Right lobe of liver (tissue), 6 donors: ENCODE measurements at regions not wholly inside any gene's neighbourhood (a gene's known extent, or its start where the extent isn't known, plus 50 kb on each side); places are given as distances from the start of the nearest gene placed in this dataset.

Source experiments
- ATAC-seq, 4 donors: fragments of 200-7000 bp; cut with Tn5 transposase; one replicate each; pipeline ENCODE4 v1.9.1; 2020; ENCODE audit warnings: mild to moderate bottlenecking in 4 of 4, moderate library complexity in 4 of 4
- DNase-seq, 3 donors: peaks; one replicate each; pipeline ENCODE4 v3.0.0-alpha.2; 2020
- H3K27ac ChIP-seq, 3 donors: fragments of 200-600 bp; one replicate each; pipeline ENCODE4 v1.8.0; 2022
- H3K27me3 ChIP-seq, 2 donors: fragments of 200-600 bp; one replicate each; pipeline ENCODE4 v1.8.0; 2022
- H3K36me3 ChIP-seq, 4 donors: fragments of 200-600 bp; sonication (generic) in 1 of 4; one replicate each; pipeline versions ENCODE4 v1.5.1 to v1.8.0; 2017 to 2022; ENCODE audit warnings: control low read depth in 1 of 4
- H3K4me1 ChIP-seq, 4 donors: fragments of 200-600 bp; sonication (generic) in 1 of 4; one replicate each; pipeline versions ENCODE4 v1.5.1 to v1.8.0; 2017 to 2022; ENCODE audit warnings: control low read depth in 1 of 4
- H3K4me3 ChIP-seq, 3 donors: fragments of 200-600 bp; one replicate each; pipeline ENCODE4 v1.8.0; 2022
- H3K9me3 ChIP-seq, 4 donors: fragments of 200-600 bp; sonication (generic) in 1 of 4; one replicate each; pipeline versions ENCODE4 v1.5.1 to v1.8.0; 2017 to 2022; ENCODE audit warnings: control low read depth in 1 of 4
- POLR2A ChIP-seq: fragments of 450-650 bp; IDR thresholded peaks from one replicate; pipeline ENCODE4 v1.6.1; 2017; ENCODE audit warnings: antibody characterized with exemption, mild to moderate bottlenecking
- WGBS: methylation state at CpG from one replicate; pipeline ENCODE4 v1.1.6; 2018; ENCODE audit warnings: low coverage, low lambda C conversion rate; ENCODE audit not compliant: insufficient coverage; ENCODE audit errors: missing lambda C conversion rate; 5-methylcytosine and 5-hydroxymethylcytosine counted together
- intact Hi-C, 2 donors: fragments of 100-400 bp; cut with DNase I; formaldehyde crosslinking; loops; one replicate each; pipeline versions ENCODE4 v1.11.2 to v1.14.1; 2022
- TF ChIP-seq, protein P1 (sequence below), 4 donors: fragments of 200-600 bp in 3 of 4; fragments of 450-650 bp in 1 of 4; IDR thresholded peaks; one replicate each; pipeline versions ENCODE4 v1.5.1 to v1.8.0; 2016 to 2022; ENCODE audit warnings: antibody characterized with exemption in 4 of 4, mild to moderate bottlenecking in 2 of 4
- donor health status: DM: no; HTN: yes; CAD: no.
- donor health status: DM: no; HTN: no; CAD: no.
- donor health status: DM: no; HTN: no; CAD: no.
- donor health status: DM: no; HTN: yes; CAD: no.
- donor health status: DM: no; HTN: yes; CAD: no.

- H3K9me3 ChIP-seq: no peaks in the 10 kb centered on the region
- WGBS: 39% methylated on average over 1 of the region's 1 CpG
- intact Hi-C loops: no loop called here
- DNase-seq (no peak), ATAC-seq (no peak)
- TF ChIP-seq, protein P1, sequence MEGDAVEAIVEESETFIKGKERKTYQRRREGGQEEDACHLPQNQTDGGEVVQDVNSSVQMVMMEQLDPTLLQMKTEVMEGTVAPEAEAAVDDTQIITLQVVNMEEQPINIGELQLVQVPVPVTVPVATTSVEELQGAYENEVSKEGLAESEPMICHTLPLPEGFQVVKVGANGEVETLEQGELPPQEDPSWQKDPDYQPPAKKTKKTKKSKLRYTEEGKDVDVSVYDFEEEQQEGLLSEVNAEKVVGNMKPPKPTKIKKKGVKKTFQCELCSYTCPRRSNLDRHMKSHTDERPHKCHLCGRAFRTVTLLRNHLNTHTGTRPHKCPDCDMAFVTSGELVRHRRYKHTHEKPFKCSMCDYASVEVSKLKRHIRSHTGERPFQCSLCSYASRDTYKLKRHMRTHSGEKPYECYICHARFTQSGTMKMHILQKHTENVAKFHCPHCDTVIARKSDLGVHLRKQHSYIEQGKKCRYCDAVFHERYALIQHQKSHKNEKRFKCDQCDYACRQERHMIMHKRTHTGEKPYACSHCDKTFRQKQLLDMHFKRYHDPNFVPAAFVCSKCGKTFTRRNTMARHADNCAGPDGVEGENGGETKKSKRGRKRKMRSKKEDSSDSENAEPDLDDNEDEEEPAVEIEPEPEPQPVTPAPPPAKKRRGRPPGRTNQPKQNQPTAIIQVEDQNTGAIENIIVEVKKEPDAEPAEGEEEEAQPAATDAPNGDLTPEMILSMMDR (IDR thresholded peaks at IDR 0.05): no peak
- no peak for TF ChIP-seq POLR2A
- no peaks in the 10 kb centered on the region for H3K27me3 ChIP-seq
- no peak overlapping the region for H3K4me3 ChIP-seq
- H3K4me1 ChIP-seq: no peaks in the 10 kb centered on the region
- H3K36me3 ChIP-seq: no peaks in the 10 kb centered on the region
- H3K27ac ChIP-seq: no peak overlapping the region
These were observed 723.1 kb upstream of the KIRREL3 start for GRCh38 chr11:127723714-127724113.

- no peak for DNase-seq
- H3K4me1 ChIP-seq: no peaks in the 10 kb centered on the region
- no peak overlapping the region for H3K27ac ChIP-seq
- intact Hi-C loops: no loop called here
- no peak for TF ChIP-seq POLR2A
- TF ChIP-seq, protein P1 (IDR thresholded peaks at IDR 0.05): no peak
- no peak for ATAC-seq
- 68% methylated on average over 2 of the region's 2 CpGs for WGBS
- no peaks in the 10 kb centered on the region for H3K9me3 ChIP-seq
- H3K36me3 ChIP-seq: no peaks in the 10 kb centered on the region
- no peaks in the 10 kb centered on the region for H3K27me3 ChIP-seq
- no peak overlapping the region for H3K4me3 ChIP-seq
These were observed 712.7 kb upstream of the KIRREL3 start for GRCh38 chr11:127713226-127713625.

DNA sequence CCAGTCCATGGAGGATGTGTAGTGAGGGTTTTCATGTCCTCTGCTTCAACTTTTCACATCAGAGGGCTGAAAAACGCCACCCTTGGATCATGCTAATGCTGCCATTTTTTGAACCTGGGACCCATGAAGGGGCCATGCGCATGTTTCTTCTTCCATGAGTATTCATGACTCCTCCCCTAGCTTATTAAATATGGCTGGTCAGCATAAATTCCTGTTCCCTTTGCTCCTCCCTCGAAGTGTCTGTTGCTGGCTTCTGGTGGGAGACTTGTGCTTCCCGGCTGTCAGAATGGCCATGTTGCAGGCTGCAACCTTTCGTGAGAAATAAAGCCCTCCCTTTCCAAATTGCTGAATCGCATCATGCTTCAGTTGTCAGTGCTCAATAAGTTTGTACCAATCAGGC, 711.2 kb upstream of the KIRREL3 start:
- TF ChIP-seq, protein P1 (IDR thresholded peaks at IDR 0.05): no peak
- TF ChIP-seq POLR2A: no peak
- intact Hi-C loops: no loop called here
- WGBS: 100% methylated on average over 2 of the region's 6 CpGs
- no peak for ATAC-seq
- DNase-seq: no peak
- H3K9me3 ChIP-seq: no peaks in the 10 kb centered on the region
- no peak overlapping the region for H3K4me3 ChIP-seq
- no peak overlapping the region for H3K27ac ChIP-seq
- H3K27me3 ChIP-seq: no peaks in the 10 kb centered on the region
- no peaks in the 10 kb centered on the region for H3K4me1 ChIP-seq
- no peaks in the 10 kb centered on the region for H3K36me3 ChIP-seq

DNA sequence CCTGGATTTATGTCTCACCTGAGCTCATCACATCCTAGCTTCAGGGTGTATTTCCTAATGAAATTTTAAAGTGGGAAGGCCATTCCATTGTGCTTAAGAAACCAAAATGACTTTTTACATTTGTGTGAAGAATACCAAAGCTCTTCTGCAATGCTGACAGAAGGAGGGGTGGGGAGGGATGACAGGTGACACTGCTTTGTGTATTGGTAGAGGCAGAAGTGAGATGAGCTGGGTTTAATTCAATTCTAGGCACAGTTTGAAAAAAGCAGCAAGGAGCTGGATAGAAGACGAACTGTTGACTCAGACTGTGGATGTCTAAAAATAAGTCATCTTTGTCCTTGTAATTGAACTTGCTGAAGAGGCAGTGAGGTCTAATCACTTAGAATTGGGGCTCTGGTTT, 710.3 kb upstream of the KIRREL3 start:
- Histone ChIP-seq H3K36me3 (no peaks in the 10 kb centered on the region), H3K27ac (no peak overlapping the region), H3K27me3 (no peaks in the 10 kb centered on the region), H3K9me3 (no peaks in the 10 kb centered on the region), H3K4me3 (no peak overlapping the region), H3K4me1 (no peaks in the 10 kb centered on the region)
- ATAC-seq (no peak), DNase-seq (no peak)
- intact Hi-C loops: no loop called here
- no peak for TF ChIP-seq POLR2A
- TF ChIP-seq, protein P1 (IDR thresholded peaks at IDR 0.05): no peak
- WGBS: 53% methylated on average over 1 of the region's 1 CpG

GRCh38 chr11:127709960-127710359, 709.4 kb upstream of the KIRREL3 start:
- no peak for TF ChIP-seq POLR2A
- TF ChIP-seq, protein P1 (IDR thresholded peaks at IDR 0.05): no peak
- Histone ChIP-seq H3K4me3 (no peak overlapping the region), H3K9me3 (no peaks in the 10 kb centered on the region), H3K36me3 (no peaks in the 10 kb centered on the region), H3K27ac (no peak overlapping the region), H3K4me1 (no peaks in the 10 kb centered on the region), H3K27me3 (no peaks in the 10 kb centered on the region)
- intact Hi-C loops: no loop called here
- ATAC-seq (no peak), DNase-seq (no peak)
- WGBS: 15% methylated on average over 3 of the region's 3 CpGs
